ENCODE measurements at regions not wholly inside any gene's neighbourhood (a gene's known extent, or its start where the extent isn't known, plus 50 kb on each side); places are given as distances from the start of the nearest gene placed in this dataset.

GRCh38 chr2:201546576-201546975 lies 95.0 kb downstream of the STRADB start:
- Histone ChIP-seq H3K23ac (ENCODE audit: insufficient read length) (no peak overlapping the region), H4K91ac (replicated peaks; ENCODE audit: insufficient read length, low read length) (no peak overlapping the region), H3K27me3 (replicated peaks in 1 of 4; ENCODE audit: control insufficient read depth in 3 of 4, extremely low read depth in 1 of 4, insufficient read depth in 3 of 4, low read length in 3 of 4) (no peaks in the 10 kb centered on the region), H2AK5ac (ENCODE audit: low read depth, low read length) (no peak overlapping the region), H3K4me1 (replicated peaks in 1 of 4; ENCODE audit: control insufficient read depth in 3 of 4, insufficient read depth in 4 of 4, low read length in 3 of 4) (no peaks in the 10 kb centered on the region), H2BK120ac (replicated peaks; ENCODE audit: low read depth, low read length) (no peak overlapping the region), H2BK5ac (ENCODE audit: low read depth, low read length) (no peak overlapping the region), H3K14ac (ENCODE audit: insufficient read length) (no peak overlapping the region), H3K79me1 (ENCODE audit: low read depth, low read length) (no peaks in the 10 kb centered on the region), H3K18ac (ENCODE audit: extremely low read depth, low read length) (no peak overlapping the region), H2BK20ac (ENCODE audit: low read length) (no peak overlapping the region), H4K20me1 (replicated peaks in 1 of 2; ENCODE audit: control insufficient read depth in 1 of 2, insufficient read depth in 2 of 2, low read length in 2 of 2) (no peaks in the 10 kb centered on the region), H3K9ac (replicated peaks in 1 of 4; ENCODE audit: extremely low read depth in 1 of 4, low read depth in 3 of 4, low read length in 3 of 4) (no peak overlapping the region), H3K23me2 (ENCODE audit: low read depth, low read length) (no peaks in the 10 kb centered on the region), H2AFZ (ENCODE audit: low read length) (no peak overlapping the region), H3K27ac (ENCODE audit: low read depth, low read length) (no peak overlapping the region), H2BK12ac (ENCODE audit: low read depth, low read length) (no peak overlapping the region), H3K4me3 (ENCODE audit: extremely low read depth in 1 of 4, insufficient read depth in 2 of 4, low read depth in 3 of 4, low read length in 4 of 4) (no peak overlapping the region), H3K36me3 (ENCODE audit: control insufficient read depth in 2 of 4, insufficient read depth in 4 of 4, low read length in 3 of 4) (no peaks in the 10 kb centered on the region), H4K5ac (ENCODE audit: insufficient read length, low read depth, low read length) (no peak overlapping the region), H4K8ac (ENCODE audit: extremely low read depth, insufficient read depth, low read length) (no peak overlapping the region), H3K56ac (replicated peaks; ENCODE audit: insufficient read length, low read depth, low read length) (no peak overlapping the region), H3K79me2 (ENCODE audit: control insufficient read depth in 1 of 2, insufficient read depth in 2 of 2, low read length in 2 of 2) (no peaks in the 10 kb centered on the region), H3K4ac (replicated peaks; ENCODE audit: insufficient read length, low read depth, low read length) (no peak overlapping the region), H3K4me2 (ENCODE audit: insufficient read depth in 1 of 2, low read depth in 2 of 2, low read length in 2 of 2) (no peak overlapping the region), H2BK15ac (ENCODE audit: low read length) (no peak overlapping the region), H3K9me3 (ENCODE audit: insufficient read depth in 2 of 2, low read depth in 1 of 2, low read length in 1 of 2) (no peaks in the 10 kb centered on the region)
- FAIRE-seq = no peak
- DNase-seq (ENCODE audit: low read depth in 1 of 2, low spot score in 2 of 2) = no peak
- ChIA-PET POLR2A (ENCODE audit: partially characterized antibody) (no interaction called here), CTCF (ENCODE audit: partially characterized antibody) (interaction anchor here (1.7 kb wide), 1 partner anchor 12 kb away, joined by 7 read pairs; no protein-coding TSS in a partner anchor)
- WGBS, 2 experiments (ENCODE audit: extremely low coverage in 1 of 2, insufficient coverage in 1 of 2, insufficient read length in 1 of 2, insufficient replicate concordance in 2 of 2, low coverage in 1 of 2, low lambda C conversion rate in 2 of 2, missing lambda C conversion rate in 1 of 2) = 84% methylated on average over 3 of the region's 3 CpGs; no CpG with 5 or more reads in 1 of the 2 experiments
- no peak for TF ChIP-seq SAP30 (IDR thresholded peaks at IDR 0.05; ENCODE audit: insufficient read depth, insufficient replicate concordance, low read length)
- TF ChIP-seq SRF (IDR thresholded peaks at IDR 0.05; ENCODE audit: low read depth, low read length) = no peak
- no peak for TF ChIP-seq EGR1 (IDR thresholded peaks at IDR 0.05; ENCODE audit: borderline replicate concordance, low read depth, low read length)
